Panc1 (cell line): ENCODE measurements at regions not wholly inside any gene's neighbourhood (a gene's known extent, or its start where the extent isn't known, plus 50 kb on each side); places are given as distances from the start of the nearest gene placed in this dataset.
A peak's percentile ranks its signal among the peaks of the same experiment; 100 is the strongest.

Experiments
- ATAC-seq: fragments of 200-7000 bp; cut with Tn5 transposase; 2 replicates; pipeline ENCODE4 v1.9.1; 2020; ENCODE audit warnings: mild to moderate bottlenecking, moderate library complexity
- BruUV-seq: library from RNA; stranded (reverse); fragments of 400-500 nt; replicated peaks from 2 replicates; lab custom pipeline; 2021; lab: Mats Ljungman, UMichigan
- CTCF ChIA-PET: fragments of 300-600 bp; sonication (Branson Sonifier 250); formaldehyde crosslinking; loops from one replicate; lab custom pipeline; 2022; ENCODE audit warnings: antibody characterized with exemption; lab: Charles Lee
- POLR2A ChIA-PET: fragments of 300-600 bp; sonication (Branson Sonifier 250); formaldehyde crosslinking; loops from one replicate; lab custom pipeline; 2022; ENCODE audit warnings: antibody characterized with exemption; lab: Charles Lee
- DNase-seq: peaks from one replicate; pipeline ENCODE4 v3.0.0-alpha.2; 2010; ENCODE audit warnings: low read depth, low spot score
- H3K27ac ChIP-seq: 2 replicates; pipeline ENCODE4 v1.5.1; 2011; ENCODE audit warnings: mild to moderate bottlenecking, low read length, inconsistent platforms
- H3K27me3 ChIP-seq: fragments of 200-500 bp; sonication (Bioruptor generic); 2 replicates; pipeline ENCODE4 v1.6.0; 2014; ENCODE audit warnings: low read length, inconsistent platforms; ENCODE audit not compliant: control insufficient read depth, insufficient read depth
- H3K36me3 ChIP-seq: fragments of 200-500 bp; sonication (Bioruptor generic); 2 replicates; pipeline ENCODE4 v1.5.1; 2014; ENCODE audit warnings: inconsistent platforms, mild to moderate bottlenecking, low read length, moderate library complexity; ENCODE audit not compliant: control insufficient read depth, insufficient read depth
- H3K4me1 ChIP-seq: 2 replicates; pipeline ENCODE4 v1.5.1; 2011; ENCODE audit warnings: inconsistent platforms, mild to moderate bottlenecking, low read length, moderate library complexity; ENCODE audit not compliant: control insufficient read depth, insufficient read depth
- H3K4me3 ChIP-seq, 2 experiments: 2 replicates each; pipeline ENCODE4 v1.5.1; 2011 to 2012; ENCODE audit warnings: low read depth in 2 of 2, low read length in 2 of 2, mild to moderate bottlenecking in 2 of 2, inconsistent platforms in 1 of 2, moderate library complexity in 1 of 2
- H3K9me3 ChIP-seq: fragments of 200-500 bp; sonication (Bioruptor generic); 2 replicates; pipeline ENCODE4 v1.5.1; 2014; ENCODE audit warnings: low read depth, mild to moderate bottlenecking, inconsistent platforms, low read length, moderate library complexity; ENCODE audit not compliant: control insufficient read depth, insufficient read depth
- CTCF ChIP-seq: fragments of 450-650 bp; IDR thresholded peaks from 2 replicates; pipeline ENCODE4 v1.5.1; 2017; ENCODE audit warnings: mild to moderate bottlenecking
- POLR2AphosphoS5 ChIP-seq: IDR thresholded peaks from 2 replicates; pipeline ENCODE4 v1.6.1; 2012; ENCODE audit warnings: mild to moderate bottlenecking, low read depth, low read length, moderate library complexity
- REST ChIP-seq, 2 experiments: IDR thresholded peaks; 2 replicates each; pipeline ENCODE4 v1.6.1; 2011 to 2012; ENCODE audit warnings: low read depth in 2 of 2, control low read depth in 1 of 2, low read length in 1 of 2, mild to moderate bottlenecking in 1 of 2, moderate library complexity in 1 of 2; ENCODE audit not compliant: insufficient read depth in 1 of 2
- SIN3A ChIP-seq: IDR thresholded peaks from 2 replicates; pipeline ENCODE4 v1.6.1; 2012; ENCODE audit warnings: low read depth, mild to moderate bottlenecking, low read length, moderate library complexity, borderline replicate concordance; ENCODE audit not compliant: insufficient read depth
- TCF7L2 ChIP-seq: IDR thresholded peaks from 2 replicates; pipeline ENCODE4 v1.6.1; 2011; ENCODE audit warnings: mild to moderate bottlenecking, low read depth, low read length, inconsistent platforms
- in situ Hi-C: cut with HindIII; loops from 2 replicates; pipeline ENCODE4 v1.10.0; 2016; ENCODE audit warnings: low sequenced_read_pairs, low pct_unique_long_range_greater_than_20kb
- intact Hi-C: fragments of 100-400 bp; cut with micrococcal nuclease; formaldehyde crosslinking; loops from one replicate; pipeline ENCODE4 v1.10.0; 2022; ENCODE audit not compliant: unreplicated experiment

- H3K27ac ChIP-seq = no peak overlapping the region
- peaks cover 6% of the 10 kb centered on the region; the same call in 1 of the 2 replicates for H3K4me1 ChIP-seq
- DNase-seq (peak; percentile 20), ATAC-seq (peak; percentile 78)
- in situ Hi-C loops = no loop called here
- ChIA-PET POLR2A (no interaction called here), CTCF (no interaction called here)
- H3K36me3 ChIP-seq = no peaks in the 10 kb centered on the region
- intact Hi-C loops = no loop called here
- TF ChIP-seq TCF7L2 (no peak), CTCF (no peak), SIN3A (no peak), REST (IDR thresholded peaks at IDR 0.05; ENCODE audit: insufficient read depth in 1 of 2, low read depth in 2 of 2, low read length in 1 of 2) (no peak)
- BruUV-seq = no TSS peak
- H3K27me3 ChIP-seq = no peaks in the 10 kb centered on the region
- no peaks in the 10 kb centered on the region for H3K9me3 ChIP-seq
- no peak overlapping the region for H3K4me3 ChIP-seq
Observed at GRCh38 chr10:31099664-31100063, 68.0 kb upstream of the ZNF438 start.

- ATAC-seq = no peak
- Histone ChIP-seq H3K27ac (no peak overlapping the region), H3K9me3 (no peaks in the 10 kb centered on the region), H3K36me3 (no peaks in the 10 kb centered on the region), H3K4me3 (no peak overlapping the region), H3K4me1 (peaks cover 6% of the 10 kb centered on the region; the same call in 1 of the 2 replicates), H3K27me3 (no peaks in the 10 kb centered on the region)
- in situ Hi-C loops (no loop called here), intact Hi-C loops (no loop called here)
- CTCF ChIA-PET = no interaction called here
- TF ChIP-seq CTCF = no peak
- BruUV-seq = no TSS peak
- no peak for DNase-seq
- POLR2A ChIA-PET = no interaction called here
Observed at GRCh38 chr10:31100115-31100601, 68.5 kb upstream of the ZNF438 start.

- ChIA-PET CTCF (no interaction called here), POLR2A (no interaction called here)
- no TSS peak for BruUV-seq
- intact Hi-C loops (no loop called here), in situ Hi-C loops (no loop called here)
- TF ChIP-seq CTCF (no peak), REST (IDR thresholded peaks at IDR 0.05; ENCODE audit: insufficient read depth in 1 of 2, low read depth in 2 of 2, low read length in 1 of 2) (no peak), POLR2AphosphoS5 (no peak), SIN3A (no peak), TCF7L2 (no peak)
- no peaks in the 10 kb centered on the region for H3K9me3 ChIP-seq
- ATAC-seq (no peak), DNase-seq (no peak)
- no peaks in the 10 kb centered on the region for H3K36me3 ChIP-seq
- H3K4me3 ChIP-seq = no peak overlapping the region
- no peaks in the 10 kb centered on the region for H3K27me3 ChIP-seq
- no peak overlapping the region for H3K27ac ChIP-seq
- peaks cover 6% of the 10 kb centered on the region; the same call in 1 of the 2 replicates for H3K4me1 ChIP-seq
Observed at GRCh38 chr10:31100662-31101061, 69.0 kb upstream of the ZNF438 start.
